ENCODE measurements at regions not wholly inside any gene's neighbourhood (a gene's known extent, or its start where the extent isn't known, plus 50 kb on each side); places are given as distances from the start of the nearest gene placed in this dataset.

DNA sequence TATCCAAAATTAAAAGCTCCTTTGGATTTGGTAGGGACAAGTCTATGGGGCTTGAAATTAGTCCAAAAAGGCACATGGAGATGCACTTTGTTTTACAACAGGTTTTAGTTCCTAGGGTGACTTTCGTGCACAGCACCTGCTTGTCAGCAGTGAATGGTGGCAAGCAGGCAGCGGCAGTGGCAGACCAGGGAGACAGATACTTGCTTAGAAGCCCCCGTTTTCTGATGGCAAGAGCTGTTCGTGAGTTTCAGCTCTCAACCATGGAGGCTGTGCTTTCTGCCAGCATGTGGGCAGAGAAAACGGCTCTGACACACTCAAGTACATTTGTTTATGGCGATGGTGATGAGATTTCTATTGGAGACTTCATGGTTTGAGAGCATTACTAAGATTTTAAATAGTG is 61.7 kb upstream of the SHH start:
- FAIRE-seq, result no peak

DNA sequence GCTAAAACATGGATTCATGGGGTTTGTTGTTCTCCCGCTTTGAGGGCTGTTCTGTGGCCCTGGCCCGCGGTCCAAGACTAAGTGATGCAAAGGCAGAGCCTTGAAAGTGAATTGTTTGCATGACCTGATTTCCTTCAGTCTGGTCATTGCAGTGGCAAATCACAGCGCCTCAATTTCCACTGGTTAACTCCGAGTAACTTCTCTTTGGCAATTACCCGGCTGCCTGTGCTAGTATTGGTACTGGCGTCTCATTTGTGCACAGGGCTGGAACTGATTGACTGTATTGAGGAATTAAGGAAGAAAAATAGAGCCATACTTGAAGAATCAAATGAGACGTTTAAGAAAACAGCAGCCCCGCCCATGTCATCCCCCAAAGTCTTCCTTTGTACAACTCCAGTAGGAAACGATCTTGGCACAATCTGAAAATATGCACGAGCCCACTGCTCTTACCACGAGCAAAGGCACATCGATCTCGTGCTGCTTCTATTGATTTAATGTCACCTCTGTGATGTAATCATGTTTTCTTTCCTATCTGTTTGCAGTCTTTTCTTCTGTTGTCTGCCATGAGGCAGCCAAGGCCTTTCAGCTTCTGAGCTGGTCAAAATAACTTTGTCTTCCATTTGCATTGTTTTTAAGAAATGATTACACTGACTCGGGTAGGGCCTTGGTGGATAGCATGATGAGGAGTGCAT is 60.6 kb upstream of the SHH start:
- FAIRE-seq, result no peak

DNA sequence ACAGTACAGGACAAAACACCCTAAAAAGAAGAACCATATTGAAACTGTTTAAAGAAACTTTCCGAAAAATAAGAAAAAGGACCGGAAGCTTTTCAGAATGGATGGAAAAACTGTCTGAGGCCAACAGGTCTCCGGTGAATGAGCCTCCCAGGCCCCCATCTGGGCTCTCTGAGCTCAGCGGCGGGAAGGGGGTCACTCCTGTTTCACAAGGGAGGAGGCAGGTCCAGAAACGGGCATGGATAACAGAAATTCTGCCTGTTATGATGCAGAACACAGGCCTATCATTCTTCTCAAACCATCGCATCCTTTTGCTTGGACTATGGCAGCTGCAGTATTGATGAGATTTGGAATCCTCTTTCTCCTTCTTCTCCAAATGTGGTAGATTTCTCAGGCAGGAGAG is 58.9 kb upstream of the SHH start:
- FAIRE-seq, result no peak

DNA sequence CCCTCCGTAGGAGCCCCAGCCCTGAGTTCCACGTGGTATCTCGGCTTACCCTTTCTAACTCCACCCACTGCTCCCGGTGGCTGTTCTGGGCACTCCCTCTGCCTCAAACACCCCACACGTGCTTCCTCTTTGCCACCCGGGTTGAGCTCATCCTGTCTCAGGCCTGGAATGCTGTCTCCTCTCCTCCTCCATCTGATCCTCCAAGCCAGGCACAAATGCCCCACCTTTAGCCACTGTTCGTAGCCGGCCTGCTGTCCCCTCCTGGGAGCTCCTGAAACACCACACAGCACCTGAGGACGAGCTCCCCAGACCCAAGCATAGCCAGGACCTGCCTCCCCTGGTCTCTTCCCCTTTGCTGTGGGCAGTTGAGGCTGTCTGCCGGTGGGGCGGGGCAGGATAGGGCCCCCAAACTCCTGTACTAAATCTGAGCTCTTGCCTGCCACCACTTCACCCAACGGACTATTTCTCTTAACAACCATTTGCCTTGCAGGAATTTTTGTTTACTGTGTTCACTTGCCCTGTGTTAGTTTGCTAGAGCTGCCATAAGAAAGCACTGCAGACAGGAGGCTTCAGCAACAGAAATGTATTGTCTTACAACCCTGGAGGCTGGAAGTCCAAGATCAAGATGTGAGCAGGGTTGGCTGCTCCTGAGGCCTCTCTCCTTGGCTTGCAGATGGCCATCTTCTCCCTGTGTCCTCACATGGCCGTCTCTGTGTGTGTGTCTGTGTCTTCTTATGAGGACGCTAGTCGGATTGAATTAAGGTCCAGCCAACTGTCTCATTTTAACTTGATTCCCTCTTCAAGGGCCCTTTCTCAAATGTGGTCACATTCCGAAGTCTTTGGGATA is 58.3 kb upstream of the SHH start:
- FAIRE-seq, result no peak

DNA sequence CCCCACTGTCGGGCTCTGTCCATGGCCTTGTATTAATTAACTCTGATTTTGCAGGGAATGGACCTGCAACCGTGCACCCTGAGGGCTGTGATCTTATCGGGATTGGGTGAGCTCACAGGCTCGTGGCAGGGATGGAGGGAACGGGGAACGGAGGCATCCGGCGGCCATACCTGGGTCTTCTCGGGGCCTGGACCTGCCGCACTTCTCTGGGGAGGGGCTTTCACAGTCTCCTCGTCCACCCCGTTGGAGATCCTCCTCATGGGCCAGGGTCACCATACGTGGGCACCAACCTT is 57.5 kb upstream of the SHH start:
- FAIRE-seq, result no peak

DNA sequence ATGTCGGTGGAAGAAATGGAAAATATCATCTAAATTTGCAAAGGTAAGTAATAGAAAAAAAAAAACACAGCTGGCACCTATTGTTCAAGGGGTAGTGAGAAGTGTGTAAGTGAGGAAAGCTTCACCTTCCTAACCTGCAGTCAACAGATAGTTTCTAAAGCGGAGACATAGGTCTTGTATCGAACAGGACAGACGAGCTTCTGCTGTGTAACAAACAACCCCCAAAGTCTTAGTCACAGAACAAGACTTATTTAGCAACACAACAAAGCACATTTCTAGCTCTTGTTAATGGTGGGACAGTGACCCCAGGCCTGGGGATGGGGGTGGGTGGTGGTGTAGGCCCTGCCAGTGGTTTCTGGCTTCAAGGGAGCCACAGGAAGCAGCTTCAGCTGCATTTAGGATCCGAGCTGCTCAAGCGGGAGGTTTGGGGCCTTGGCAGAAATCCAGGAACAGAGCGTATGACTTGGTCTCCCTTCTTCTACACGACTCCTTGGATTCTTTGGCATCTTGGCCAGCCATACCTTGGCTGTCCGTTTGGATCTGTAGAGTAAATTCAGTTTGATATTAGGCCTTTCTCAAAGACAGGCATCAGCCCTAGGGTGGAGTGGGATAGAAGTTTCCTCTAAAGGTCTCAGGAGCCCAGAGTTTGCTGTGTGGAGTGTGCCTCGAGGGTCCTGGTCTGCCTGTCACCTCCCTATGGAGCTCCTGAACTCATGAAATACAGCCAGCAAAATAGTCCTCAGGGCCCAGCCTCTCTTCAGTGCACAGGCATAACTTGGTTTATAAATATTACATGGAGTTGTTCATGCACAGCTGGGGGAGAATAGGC is 56.9 kb upstream of the SHH start:
- FAIRE-seq, result no peak

DNA sequence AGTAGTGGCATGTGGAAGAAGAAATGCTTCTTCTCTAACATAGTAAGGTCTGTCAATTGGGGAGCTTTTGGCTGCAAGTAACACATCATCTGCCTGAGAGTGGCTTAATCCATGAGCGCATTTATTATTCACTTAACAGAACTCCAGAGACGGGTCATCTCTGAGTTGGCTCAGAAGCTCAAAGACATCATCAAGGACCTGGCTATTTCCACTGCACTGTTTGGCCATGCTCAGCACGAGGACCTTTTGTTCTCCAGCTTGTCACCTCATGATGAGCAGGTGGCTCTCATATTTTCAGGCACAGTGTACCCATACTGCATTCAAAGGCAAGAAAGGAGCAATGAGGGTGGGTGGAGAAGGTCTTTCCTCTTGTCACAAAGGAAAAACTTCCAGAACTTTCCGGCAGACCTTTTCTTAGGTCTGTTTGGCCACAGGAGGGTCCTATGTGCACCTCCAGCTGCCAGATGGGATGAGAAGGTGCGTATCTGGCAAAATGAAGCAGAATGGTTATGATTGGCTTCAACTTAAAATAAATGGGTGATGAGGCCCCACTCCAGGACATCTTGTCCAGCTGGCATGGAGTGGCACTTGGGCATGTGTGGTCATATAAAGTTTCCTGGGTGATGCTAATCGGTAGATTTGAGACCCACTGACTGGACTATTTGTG is 55.6 kb upstream of the SHH start:
- FAIRE-seq, result no peak

DNA sequence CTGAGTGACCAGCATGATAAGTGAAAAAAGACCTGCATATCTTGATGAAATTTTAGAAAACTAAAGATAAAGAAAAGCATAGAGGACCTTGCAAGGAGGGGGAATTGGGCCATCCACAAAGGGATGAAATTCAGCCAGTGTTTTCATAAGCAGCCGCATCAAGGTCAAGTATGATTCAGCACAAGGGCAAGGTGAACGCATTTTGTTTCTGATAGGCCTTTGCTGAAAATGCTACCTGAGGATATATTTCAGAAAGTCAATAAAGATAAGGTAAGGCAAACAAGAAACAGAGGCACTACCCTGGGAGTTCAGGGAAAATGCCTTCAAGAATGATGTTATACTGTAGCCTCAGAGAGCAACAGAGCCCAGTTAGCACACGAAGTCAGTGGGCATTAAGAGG is 55.0 kb upstream of the SHH start:
- no peak for FAIRE-seq

DNA sequence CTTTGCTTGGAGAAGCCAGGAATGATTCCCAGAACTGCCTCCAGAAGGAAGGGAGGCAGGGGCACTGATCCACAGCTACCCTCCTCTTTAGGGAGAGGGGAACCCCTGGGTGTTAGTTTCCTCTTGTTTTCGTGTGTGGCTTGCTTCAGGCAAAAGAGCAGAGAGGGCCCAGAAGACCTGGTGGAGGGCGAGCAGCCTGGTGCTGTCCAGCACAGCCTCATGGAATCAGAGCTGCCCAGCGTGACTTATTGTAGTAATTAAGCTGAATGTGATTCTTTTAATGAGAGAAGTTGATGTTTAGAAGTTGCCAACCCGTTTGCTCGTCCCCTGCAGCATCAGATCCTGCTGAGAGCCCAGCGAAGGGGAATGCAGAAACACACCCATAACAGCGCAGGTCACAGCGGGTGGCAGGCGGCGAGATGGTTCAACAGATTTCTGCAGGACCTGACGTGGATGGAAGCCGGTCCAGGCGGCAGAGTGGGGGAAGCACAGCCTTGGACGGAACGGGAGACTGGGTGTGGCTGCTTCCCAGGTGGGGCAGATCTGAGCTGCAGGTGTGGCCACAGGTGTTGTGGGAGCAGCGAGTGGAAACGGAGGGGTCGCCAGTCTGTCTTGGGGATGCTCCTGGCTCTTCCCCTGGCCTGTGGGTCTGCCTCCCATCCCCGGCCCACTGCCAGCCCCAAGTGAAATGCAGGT is 53.7 kb upstream of the SHH start:
- FAIRE-seq, result no peak

DNA sequence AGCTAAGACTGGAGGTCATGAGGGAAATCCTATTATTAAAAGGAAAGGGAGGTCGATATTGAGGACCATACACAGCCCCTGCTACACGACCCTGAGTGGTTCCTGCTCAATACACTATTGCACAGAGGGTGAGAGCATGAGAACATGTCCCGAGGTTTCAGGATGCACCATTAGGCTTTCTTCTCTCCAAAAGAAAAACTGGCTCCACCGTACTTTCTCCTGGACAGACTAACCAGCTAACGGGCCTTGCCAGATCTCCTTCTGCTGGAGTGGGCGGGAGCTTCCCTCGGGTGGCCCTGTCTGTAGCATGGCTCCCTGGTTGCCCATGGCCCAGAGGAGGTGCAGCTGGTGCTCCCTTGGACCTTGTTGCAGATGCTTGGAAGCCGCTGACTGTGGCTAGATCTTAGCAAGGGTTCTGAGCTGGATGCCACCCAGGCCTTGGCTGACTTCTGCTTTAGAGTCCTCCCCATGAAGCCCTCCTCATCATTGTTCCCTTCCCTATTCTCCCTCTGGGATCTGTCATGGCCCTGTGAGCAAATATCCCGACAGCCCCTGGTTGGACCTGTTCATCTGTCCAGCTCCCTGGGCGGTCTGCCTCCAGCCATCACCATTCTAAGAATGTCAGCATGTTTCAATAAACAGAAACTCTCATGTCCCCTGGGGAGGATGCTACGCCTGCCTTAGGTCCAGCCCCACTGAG is 52.9 kb upstream of the SHH start:
- no peak for FAIRE-seq

DNA sequence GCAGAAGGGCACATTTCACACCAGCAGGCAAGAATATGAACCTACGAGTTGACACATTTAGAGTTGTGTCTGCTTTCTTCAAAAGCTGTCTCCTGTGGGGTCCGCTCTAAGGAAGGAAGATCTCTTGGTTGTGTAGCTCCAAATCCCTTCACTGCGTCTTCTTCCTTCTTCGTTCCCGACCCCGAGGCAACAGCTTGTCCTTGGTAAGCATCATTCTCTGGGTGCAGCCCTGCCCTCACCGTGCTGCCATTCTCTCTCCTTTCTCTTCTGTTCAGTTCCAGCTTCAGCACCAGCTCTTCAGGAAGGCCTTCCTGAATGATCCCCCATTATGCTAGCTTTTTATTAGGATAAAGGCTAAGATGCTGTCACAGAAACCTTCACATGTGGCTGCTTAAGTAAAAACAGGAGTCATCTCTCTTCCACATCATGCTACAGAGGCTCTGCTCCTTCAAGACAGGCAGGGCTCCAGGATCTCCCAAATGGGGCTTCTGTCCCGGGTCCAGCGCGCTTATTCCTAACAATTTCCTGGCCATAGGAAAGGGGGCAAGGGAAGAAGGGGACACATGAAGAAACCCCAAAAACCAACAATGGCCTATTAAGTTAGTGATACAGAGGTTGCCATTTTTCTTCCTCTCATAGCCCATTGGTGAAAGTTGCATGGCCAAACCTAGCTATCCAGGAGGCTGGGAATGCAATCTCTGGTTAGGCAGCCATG is 52.2 kb upstream of the SHH start:
- FAIRE-seq, result no peak

DNA sequence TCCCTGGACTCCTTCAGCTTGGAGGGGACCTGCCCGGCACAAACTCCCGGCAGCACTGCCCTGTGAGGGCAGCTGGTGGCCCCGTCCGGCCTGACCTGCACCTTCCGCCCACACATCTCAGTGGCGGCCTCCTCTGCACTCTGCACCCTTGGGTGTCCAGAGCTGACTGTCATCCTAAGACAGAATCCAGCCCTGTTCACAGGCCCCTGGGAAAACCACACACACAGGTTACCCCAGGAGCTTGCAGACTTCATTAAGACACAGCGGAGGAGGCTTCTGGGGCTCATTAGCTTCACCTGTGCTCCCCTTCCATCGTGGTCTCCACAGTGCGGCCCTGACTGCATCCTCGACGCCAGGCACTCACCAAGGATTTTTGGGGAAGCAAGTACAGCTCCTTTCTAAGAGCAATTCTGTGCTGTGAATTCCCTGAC is 51.5 kb upstream of the SHH start:
- FAIRE-seq, result no peak

DNA sequence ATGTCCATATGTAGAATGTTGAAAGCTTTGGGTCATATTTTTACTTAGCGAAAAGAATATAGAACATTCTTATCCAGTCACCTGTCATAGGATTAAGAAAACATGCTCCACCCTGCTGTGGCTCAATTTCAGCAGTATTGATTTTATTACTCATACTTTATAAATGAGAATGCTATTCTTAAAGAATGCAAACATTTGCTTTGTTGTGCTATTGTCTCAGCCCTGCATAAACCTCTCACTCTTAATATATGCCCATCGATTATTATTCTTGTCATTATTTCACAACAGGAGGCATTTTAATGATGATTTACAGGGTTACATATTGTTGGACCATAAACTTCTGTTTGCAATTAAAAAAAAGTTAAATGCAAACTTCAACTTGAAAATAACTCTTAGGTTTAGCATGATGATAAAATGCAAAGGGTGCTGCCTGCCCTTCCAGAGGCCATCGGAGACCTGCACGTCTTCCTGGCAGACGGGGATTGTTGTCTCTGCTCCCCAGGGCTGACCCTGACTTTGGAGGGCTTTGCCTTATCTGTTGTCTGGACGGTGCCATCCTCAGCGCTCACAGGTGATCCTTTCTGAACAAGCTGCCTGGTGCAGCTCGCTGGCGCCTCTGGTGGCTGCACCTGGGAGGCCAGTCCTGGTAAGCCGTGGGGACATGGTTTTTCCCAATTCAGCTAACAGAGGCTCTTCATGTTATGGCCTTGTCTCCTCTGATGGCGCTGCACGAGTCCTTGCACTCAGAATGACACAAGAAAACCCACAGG is 50.0 kb upstream of the SHH start:
- no peak for FAIRE-seq

Data from TTC549 (cell line).